GM19455 (cell line): ENCODE measurements at regions not wholly inside any gene's neighbourhood (a gene's known extent, or its start where the extent isn't known, plus 50 kb on each side); places are given as distances from the start of the nearest gene placed in this dataset.
"Not testable (repeated sequence)": the region's sequence is repeated elsewhere in the genome, so short reads cannot be mapped to it uniquely, and the experiment has no call there.

Experiments
- ATAC-seq: cut with Tn5 transposase; IDR thresholded peaks from one replicate; pipeline ENCODE4 v1.9.1; 2021; ENCODE audit not compliant: unreplicated experiment

GRCh38 chr3:5035113-5035512 is 55.9 kb downstream of the BHLHE40 start:
- ATAC-seq: no peak

DNA sequence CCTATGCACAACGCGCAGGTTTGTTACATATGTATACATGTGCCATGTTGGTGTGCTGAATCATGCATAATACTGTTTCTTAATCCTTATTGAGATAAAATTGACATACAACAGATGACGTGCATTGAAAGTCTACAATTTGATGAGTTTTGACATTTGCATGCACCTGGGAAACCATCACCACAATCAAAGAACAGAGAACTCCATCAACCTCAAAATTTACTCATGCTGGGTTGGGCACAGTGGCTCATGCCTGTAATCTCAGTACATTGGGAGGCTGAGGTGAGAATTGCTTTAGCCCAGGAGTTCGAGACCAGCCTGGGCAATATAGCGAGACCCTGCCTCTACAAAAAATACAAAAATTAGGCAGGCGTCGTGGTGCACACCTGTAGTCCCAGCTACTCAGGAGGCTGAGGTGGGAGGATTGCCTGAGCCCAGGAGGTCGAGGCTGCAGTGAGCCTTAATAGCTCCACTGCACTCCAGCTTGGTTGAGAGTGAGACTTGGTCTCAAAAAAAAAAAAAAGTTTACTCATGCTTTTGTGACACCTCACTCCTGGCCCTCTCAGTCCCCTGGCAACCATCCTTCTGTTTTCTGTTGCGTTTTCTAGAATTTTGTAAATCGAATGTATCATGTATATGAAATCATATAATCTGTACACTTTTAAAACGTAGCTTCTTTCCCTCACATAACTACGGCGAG is 56.6 kb downstream of the BHLHE40 start:
- no peak for ATAC-seq

DNA sequence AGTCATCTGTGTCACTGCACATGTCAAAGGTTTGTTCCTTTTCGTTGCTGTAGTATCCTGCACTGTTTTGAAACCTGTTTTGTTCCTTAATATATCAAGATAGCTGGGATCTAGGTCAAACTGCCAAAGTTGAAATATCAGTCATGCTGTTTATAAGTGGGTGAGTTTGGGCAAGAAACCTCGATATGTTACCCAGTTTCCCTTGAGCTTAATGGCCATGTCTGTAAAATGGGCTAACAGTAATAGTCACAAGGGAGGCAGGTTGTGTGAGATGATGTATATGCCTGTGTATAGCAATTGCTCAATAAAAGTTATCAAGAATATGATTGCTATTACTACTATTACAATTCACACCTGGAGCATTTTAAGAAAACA is 57.1 kb downstream of the BHLHE40 start:
- no peak for ATAC-seq

- ATAC-seq: no peak
These were observed 57.6 kb downstream of the BHLHE40 start for GRCh38 chr3:5036858-5037257.

DNA sequence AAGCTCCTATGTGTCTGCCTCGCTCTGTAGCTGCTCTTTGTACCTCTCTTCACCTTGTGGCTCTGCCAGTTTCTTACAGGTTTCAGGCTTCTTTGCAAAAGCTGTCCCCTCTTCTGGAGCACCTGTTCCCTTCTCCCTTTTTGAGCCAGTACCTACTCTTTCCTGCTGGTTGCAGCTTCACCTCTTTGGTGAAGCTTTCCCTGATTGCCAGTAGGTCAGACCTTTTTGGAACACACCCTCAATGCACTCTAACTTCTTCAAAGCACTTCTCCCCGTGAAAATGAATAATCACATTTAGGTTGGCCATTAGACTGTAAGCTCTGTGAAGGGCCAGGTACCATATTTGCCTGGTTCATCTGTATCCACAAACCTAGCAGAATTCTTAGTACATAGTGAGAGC is 60.3 kb downstream of the BHLHE40 start:
- no peak for ATAC-seq

GRCh38 chr3:5041315-5041714 is 62.1 kb downstream of the BHLHE40 start:
- ATAC-seq: no peak

- no peak for ATAC-seq
These were observed 66.7 kb downstream of the BHLHE40 start for GRCh38 chr3:5045961-5046360.

DNA sequence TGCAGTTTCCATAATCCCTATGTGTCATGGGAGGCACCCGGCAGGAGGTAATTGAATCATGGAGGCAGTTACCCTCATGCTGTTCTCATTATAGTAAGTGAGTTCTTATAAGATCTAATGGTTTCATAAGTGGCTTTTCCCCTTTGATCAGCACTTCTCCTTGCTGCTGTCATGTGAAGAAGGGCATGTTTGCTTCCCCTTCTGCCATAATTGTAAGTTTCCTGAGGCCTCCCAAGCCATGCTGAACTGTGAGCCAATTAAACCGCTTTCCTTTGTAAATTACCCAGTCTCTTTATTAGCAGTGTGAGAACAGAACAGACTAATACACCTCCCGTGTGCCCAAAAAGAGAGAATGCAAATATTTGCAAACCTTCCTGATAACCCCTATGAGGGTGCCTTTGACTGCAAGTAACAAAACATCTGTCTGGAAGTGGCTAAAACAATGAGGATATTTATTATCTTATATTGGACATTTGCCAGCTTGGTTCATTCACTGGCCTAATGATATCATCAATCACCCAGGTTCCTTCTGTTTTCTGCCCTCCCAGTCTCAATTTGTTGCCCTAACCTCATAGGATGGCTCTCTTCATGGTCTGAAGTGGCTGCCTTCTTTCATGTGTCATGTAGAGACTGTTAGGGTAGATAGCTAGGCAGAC is 68.7 kb downstream of the BHLHE40 start:
- ATAC-seq: no peak

GRCh38 chr3:5051772-5052171 is 70.3 kb upstream of the ARL8B start:
- no peak for ATAC-seq

GRCh38 chr3:5052247-5052646 is 69.8 kb upstream of the ARL8B start:
- ATAC-seq: no peak

DNA sequence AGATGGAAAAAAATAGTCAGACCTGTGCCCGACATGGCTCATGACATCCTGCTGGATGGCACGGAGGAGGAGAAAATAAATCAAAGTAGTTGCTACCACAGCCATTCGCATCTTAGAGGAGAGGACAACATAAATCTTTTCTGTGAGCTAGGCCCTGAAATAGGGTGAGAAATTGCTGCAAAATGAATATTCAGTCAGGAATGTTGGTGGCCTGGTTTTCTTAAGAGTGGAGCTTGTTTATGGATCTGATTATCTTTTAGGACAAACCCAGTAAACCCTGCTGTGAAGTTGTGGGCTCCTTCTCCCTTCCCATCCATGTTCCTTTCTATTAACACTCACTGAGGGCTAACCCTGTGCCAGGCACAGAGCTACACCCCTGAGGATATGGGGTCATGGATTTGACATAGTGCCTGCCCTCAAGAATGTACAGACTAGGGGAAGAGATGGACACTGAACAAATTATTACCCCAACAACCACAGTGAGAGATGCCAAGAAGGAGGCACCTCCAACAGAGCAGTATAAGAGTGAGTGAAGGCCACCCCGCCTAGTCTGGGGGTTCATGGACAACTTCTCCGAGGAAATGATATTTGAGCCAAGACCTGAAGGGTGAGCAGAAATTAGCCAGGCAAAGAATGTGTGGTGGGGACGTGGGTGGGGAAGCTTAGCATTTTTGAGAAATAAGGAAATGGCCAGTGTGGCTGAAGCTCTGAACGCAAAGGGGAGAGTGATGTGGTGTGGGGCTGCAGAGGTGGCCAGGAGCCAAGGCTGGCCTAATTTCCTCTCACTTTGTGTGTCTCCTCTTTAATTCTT is 68.9 kb upstream of the ARL8B start:
- ATAC-seq: no peak

DNA sequence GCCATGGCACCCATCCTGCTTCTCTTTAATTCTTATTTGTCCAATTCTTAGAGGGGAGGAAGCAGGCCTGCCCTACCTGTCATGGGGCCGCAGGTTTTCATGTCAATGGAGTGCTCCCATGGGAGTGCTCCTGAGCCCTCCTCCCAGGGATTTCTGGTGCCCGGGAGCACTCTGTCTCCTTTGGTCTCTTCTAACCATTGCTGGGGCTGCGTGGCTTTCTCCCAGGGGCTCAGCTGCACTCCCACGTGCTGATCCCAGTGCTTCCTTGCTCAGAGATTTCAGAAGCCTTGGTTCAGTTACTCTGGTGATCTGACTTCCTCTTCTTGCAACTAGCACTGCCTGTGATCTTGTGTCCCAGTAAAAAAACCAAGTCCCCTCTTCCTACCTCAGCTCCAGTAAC is 68.0 kb upstream of the ARL8B start:
- no peak for ATAC-seq

DNA sequence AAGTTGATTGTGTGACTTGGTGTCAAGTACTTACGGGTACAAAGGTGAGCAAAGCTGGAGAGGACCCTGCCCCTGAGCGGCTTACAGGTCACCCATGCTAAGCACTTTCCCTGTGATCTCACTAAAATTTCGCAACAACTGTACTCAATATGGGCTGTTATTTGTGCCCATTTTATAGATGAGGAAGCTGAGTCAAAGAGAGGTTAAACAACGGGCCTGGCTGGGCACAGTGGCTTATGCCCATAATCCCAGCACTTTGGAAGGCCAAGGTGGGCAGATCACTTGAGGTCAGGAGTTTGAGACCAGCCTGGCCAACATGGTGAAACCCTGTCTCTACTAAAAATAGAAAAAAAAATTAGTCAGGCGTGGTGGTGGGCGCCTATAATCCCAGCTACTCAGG is 67.5 kb upstream of the ARL8B start:
- not testable (repeated sequence) for ATAC-seq

- no peak for ATAC-seq
These were observed 66.6 kb upstream of the ARL8B start for GRCh38 chr3:5055357-5056110.

GRCh38 chr3:5056111-5056391 is 66.0 kb upstream of the ARL8B start:
- no peak for ATAC-seq

DNA sequence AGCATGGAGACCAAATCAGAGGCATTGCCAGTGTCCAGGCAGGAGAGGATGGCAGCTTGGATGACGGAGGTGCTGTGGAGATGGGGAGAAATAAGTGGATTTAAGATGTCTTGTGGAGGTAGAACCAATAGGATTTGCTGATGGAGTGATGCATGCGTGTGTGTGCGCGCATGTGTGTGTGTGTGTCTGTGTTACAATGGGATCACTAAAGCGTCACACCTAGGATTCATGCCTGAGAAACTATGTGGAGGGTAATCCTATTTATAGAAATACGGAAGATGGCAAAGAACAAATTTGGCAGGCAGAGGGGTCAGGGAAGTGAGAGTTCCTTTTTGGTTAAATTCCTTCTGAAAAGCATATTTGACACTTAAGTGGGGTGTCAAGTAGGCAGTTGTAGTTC is 64.8 kb upstream of the ARL8B start:
- no peak for ATAC-seq

- peak; percentile 93 for ATAC-seq
These were observed 64.2 kb upstream of the ARL8B start for GRCh38 chr3:5057857-5058324.

GRCh38 chr3:5058471-5058951 is 63.6 kb upstream of the ARL8B start:
- no peak for ATAC-seq

- no peak for ATAC-seq
These were observed 62.3 kb upstream of the ARL8B start for GRCh38 chr3:5059782-5060181.

DNA sequence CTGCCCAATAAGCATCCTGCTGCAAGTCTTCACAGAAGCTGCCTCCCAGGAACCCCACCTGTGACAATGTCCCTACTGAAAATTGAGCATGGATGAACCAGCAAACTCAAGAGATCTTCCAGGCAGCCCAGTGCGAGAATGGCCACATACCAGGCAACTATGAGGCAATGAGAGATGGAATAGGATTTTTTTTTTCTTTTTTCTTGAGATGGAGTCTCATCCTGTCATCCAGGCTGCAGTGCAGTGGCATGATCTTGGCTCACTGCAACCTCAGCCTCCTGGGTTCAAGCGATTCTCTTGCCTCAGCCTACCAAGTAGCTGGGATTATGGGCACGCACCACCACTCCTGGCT is 60.9 kb upstream of the ARL8B start:
- no peak for ATAC-seq

- no peak for ATAC-seq
These were observed 58.4 kb upstream of the ARL8B start for GRCh38 chr3:5063724-5064123.
